ENCODE measurements at regions not wholly inside any gene's neighbourhood (a gene's known extent, or its start where the extent isn't known, plus 50 kb on each side); places are given as distances from the start of the nearest gene placed in this dataset.

DNA sequence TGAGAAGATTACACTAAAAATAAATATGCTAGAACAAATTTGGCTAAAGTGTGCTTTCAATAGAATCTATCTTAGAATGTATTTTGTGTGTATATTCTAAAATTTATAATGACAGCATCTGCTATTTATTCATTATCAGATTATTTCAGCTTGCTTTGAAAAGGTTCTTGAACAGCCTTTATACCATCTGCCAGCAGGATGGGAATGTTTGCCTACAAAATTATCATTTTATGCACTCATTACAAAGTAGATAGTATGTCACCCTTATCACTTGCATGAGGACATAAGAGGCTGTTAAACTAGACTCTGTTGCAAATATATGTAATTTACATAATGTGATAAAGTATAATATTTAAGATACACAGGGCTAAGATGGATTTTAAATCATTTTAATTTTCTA lies 1286.9 kb upstream of the PCDH20 start:
- Mint-ChIP-seq H3K36me3 (ENCODE audit: low read depth) (no peaks in the 10 kb centered on the region), H3K4me3 (no peak overlapping the region), H3K27ac (no peak overlapping the region), H3K9me3 (no peaks in the 10 kb centered on the region), H3K27me3 (ENCODE audit: low read depth, poor library complexity) (peaks cover 3% of the 10 kb centered on the region), H3K4me1 (no peaks in the 10 kb centered on the region)
- DNase-seq: no peak
- no peak for TF ChIP-seq CTCF (IDR thresholded peaks at IDR 0.05)

GRCh38 chr13:62697701-62698100 lies 1282.1 kb upstream of the PCDH20 start:
- Mint-ChIP-seq H3K9me3 (no peaks in the 10 kb centered on the region), H3K4me3 (no peak overlapping the region), H3K36me3 (ENCODE audit: low read depth) (no peaks in the 10 kb centered on the region), H3K27ac (no peak overlapping the region), H3K27me3 (ENCODE audit: low read depth, poor library complexity) (no peaks in the 10 kb centered on the region), H3K4me1 (no peaks in the 10 kb centered on the region)
- DNase-seq: no peak
- TF ChIP-seq CTCF (IDR thresholded peaks at IDR 0.05): no peak

- H3K4me1 Mint-ChIP-seq: no peaks in the 10 kb centered on the region
- H3K9me3 Mint-ChIP-seq: no peaks in the 10 kb centered on the region
- H3K36me3 Mint-ChIP-seq (ENCODE audit: low read depth): no peaks in the 10 kb centered on the region
- no peak overlapping the region for H3K27ac Mint-ChIP-seq
- H3K27me3 Mint-ChIP-seq (ENCODE audit: low read depth, poor library complexity): no peaks in the 10 kb centered on the region
- DNase-seq: no peak
- no peak for TF ChIP-seq CTCF (IDR thresholded peaks at IDR 0.05)
- no peak overlapping the region for H3K4me3 Mint-ChIP-seq
Observed at GRCh38 chr13:62696490-62696889, 1280.8 kb upstream of the PCDH20 start.

DNA sequence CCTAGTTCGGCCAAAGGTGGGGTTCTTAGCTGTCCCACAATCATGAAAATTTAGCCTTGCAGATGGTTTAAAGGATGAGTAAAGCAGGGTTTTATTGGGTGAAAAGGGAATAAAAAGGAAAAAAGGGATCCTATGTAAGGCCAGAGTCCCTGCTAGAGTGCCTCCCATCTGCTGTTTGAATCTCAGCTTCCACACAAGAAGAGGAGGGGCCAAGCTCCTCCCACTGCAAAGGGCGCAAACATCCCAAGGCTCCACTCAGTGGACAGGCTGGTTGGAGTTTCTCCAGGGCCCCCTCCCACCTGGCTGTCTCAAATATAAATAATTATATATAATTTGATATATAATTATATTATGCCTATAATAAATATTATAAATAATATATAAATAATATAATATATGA lies 1272.1 kb upstream of the PCDH20 start:
- peak; percentile 6 for DNase-seq
- Mint-ChIP-seq H3K27ac (no peak overlapping the region), H3K27me3 (ENCODE audit: low read depth, poor library complexity) (no peaks in the 10 kb centered on the region), H3K4me1 (no peaks in the 10 kb centered on the region), H3K36me3 (ENCODE audit: low read depth) (no peaks in the 10 kb centered on the region), H3K4me3 (no peak overlapping the region), H3K9me3 (no peaks in the 10 kb centered on the region)
- TF ChIP-seq CTCF (IDR thresholded peaks at IDR 0.05): no peak

GRCh38 chr13:62684359-62684758 lies 1268.7 kb upstream of the PCDH20 start:
- H3K36me3 Mint-ChIP-seq (ENCODE audit: low read depth): no peaks in the 10 kb centered on the region

More at GRCh38 chr13:62684359-62684758, 1268.7 kb upstream of the PCDH20 start:
- no peak for DNase-seq
- no peaks in the 10 kb centered on the region for H3K4me1 Mint-ChIP-seq
- no peaks in the 10 kb centered on the region for H3K27me3 Mint-ChIP-seq (ENCODE audit: low read depth, poor library complexity)
- no peak for TF ChIP-seq CTCF (IDR thresholded peaks at IDR 0.05)
- no peaks in the 10 kb centered on the region for H3K9me3 Mint-ChIP-seq
- H3K4me3 Mint-ChIP-seq: no peak overlapping the region
- no peak overlapping the region for H3K27ac Mint-ChIP-seq
